ENCODE measurements at regions not wholly inside any gene's neighbourhood (a gene's known extent, or its start where the extent isn't known, plus 50 kb on each side); places are given as distances from the start of the nearest gene placed in this dataset.

- Histone ChIP-seq H3K4me3 (no peak overlapping the region), H3K9me3 (no peaks in the 10 kb centered on the region), H3K4me1 (no peaks in the 10 kb centered on the region), H3K36me3 (no peaks in the 10 kb centered on the region), H3K27ac (peak overlapping the region in 1 of 2 donors; percentile 1), H3K27me3 (no peaks in the 10 kb centered on the region)
- no peak for DNase-seq (ENCODE audit: low spot score)
- TF ChIP-seq, protein P1, sequence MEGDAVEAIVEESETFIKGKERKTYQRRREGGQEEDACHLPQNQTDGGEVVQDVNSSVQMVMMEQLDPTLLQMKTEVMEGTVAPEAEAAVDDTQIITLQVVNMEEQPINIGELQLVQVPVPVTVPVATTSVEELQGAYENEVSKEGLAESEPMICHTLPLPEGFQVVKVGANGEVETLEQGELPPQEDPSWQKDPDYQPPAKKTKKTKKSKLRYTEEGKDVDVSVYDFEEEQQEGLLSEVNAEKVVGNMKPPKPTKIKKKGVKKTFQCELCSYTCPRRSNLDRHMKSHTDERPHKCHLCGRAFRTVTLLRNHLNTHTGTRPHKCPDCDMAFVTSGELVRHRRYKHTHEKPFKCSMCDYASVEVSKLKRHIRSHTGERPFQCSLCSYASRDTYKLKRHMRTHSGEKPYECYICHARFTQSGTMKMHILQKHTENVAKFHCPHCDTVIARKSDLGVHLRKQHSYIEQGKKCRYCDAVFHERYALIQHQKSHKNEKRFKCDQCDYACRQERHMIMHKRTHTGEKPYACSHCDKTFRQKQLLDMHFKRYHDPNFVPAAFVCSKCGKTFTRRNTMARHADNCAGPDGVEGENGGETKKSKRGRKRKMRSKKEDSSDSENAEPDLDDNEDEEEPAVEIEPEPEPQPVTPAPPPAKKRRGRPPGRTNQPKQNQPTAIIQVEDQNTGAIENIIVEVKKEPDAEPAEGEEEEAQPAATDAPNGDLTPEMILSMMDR (IDR thresholded peaks at IDR 0.05): no peak
Measured at GRCh38 chr1:171421413-171422020, 63.8 kb upstream of the PRRC2C start.

DNA sequence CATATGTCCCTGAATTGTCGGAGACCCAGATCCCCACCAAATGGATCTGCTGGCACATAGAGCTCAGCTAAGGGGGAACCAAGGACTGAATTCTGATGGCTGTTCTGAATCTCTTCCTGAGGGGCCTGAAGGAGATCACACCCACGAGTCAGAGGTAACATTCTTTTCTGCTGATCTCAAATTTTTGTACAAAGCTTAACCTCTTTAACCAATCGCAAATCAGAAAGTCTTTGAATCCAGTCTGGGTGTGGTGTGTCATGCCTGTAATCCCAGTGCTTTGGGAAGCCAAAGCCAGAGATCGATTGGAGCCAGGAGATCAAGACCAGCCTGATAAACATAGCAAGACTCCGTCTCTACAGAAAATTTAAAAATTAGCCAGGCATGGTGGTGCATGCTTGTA is 62.8 kb upstream of the PRRC2C start:
- no peak for DNase-seq (ENCODE audit: low spot score)
- Histone ChIP-seq H3K4me1 (no peaks in the 10 kb centered on the region), H3K27ac (no peak overlapping the region), H3K9me3 (no peaks in the 10 kb centered on the region), H3K27me3 (no peaks in the 10 kb centered on the region), H3K4me3 (no peak overlapping the region), H3K36me3 (no peaks in the 10 kb centered on the region)
- TF ChIP-seq, protein P1 (IDR thresholded peaks at IDR 0.05): no peak

GRCh38 chr1:171424494-171424893 is 60.8 kb upstream of the PRRC2C start:
- Histone ChIP-seq H3K27ac (no peak overlapping the region), H3K36me3 (no peaks in the 10 kb centered on the region), H3K9me3 (no peaks in the 10 kb centered on the region), H3K27me3 (no peaks in the 10 kb centered on the region), H3K4me3 (no peak overlapping the region), H3K4me1 (no peaks in the 10 kb centered on the region)
- no peak for DNase-seq (ENCODE audit: low spot score)
- TF ChIP-seq, protein P1 (IDR thresholded peaks at IDR 0.05): no peak

DNA sequence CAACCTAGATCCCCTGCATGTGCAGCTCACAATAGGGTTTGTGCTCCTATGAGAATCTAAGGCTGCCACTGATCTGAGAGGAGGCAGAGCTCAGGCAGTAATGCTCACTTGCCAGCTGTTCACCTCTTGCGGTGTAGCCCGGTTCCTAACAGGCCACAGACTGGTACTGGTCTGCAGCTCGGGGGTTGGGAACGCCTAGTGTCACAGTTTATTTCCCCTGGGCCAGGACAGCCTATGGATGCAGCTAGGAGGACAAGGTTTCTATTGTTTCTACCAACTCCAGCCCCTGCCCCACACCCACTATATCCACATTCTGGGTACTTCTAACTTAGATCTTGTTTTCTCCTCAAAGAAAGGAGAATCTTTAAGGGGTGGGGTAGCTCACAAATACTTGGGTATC is 58.7 kb upstream of the PRRC2C start:
- no peak for DNase-seq (ENCODE audit: low spot score)
- H3K4me3 ChIP-seq: no peak overlapping the region
- H3K27ac ChIP-seq: no peak overlapping the region
- no peaks in the 10 kb centered on the region for H3K27me3 ChIP-seq
- TF ChIP-seq, protein P1 (IDR thresholded peaks at IDR 0.05): no peak
- no peaks in the 10 kb centered on the region for H3K36me3 ChIP-seq
- H3K4me1 ChIP-seq: no peaks in the 10 kb centered on the region
- no peaks in the 10 kb centered on the region for H3K9me3 ChIP-seq

- Histone ChIP-seq H3K36me3 (no peaks in the 10 kb centered on the region), H3K27ac (no peak overlapping the region), H3K4me1 (no peaks in the 10 kb centered on the region), H3K27me3 (no peaks in the 10 kb centered on the region), H3K4me3 (no peak overlapping the region), H3K9me3 (no peaks in the 10 kb centered on the region)
- no peak for DNase-seq (ENCODE audit: low spot score)
- TF ChIP-seq, protein P1 (IDR thresholded peaks at IDR 0.05): no peak
Measured at GRCh38 chr1:171427852-171428471, 57.4 kb upstream of the PRRC2C start.

GRCh38 chr1:171429137-171429536 is 56.2 kb upstream of the PRRC2C start:
- Histone ChIP-seq H3K36me3 (no peaks in the 10 kb centered on the region), H3K4me1 (no peaks in the 10 kb centered on the region), H3K9me3 (no peaks in the 10 kb centered on the region), H3K27me3 (no peaks in the 10 kb centered on the region), H3K27ac (no peak overlapping the region), H3K4me3 (no peak overlapping the region)
- TF ChIP-seq, protein P1 (IDR thresholded peaks at IDR 0.05): no peak
- DNase-seq (ENCODE audit: low spot score): no peak
